ENCODE measurements at regions not wholly inside any gene's neighbourhood (a gene's known extent, or its start where the extent isn't known, plus 50 kb on each side); places are given as distances from the start of the nearest gene placed in this dataset.

DNA sequence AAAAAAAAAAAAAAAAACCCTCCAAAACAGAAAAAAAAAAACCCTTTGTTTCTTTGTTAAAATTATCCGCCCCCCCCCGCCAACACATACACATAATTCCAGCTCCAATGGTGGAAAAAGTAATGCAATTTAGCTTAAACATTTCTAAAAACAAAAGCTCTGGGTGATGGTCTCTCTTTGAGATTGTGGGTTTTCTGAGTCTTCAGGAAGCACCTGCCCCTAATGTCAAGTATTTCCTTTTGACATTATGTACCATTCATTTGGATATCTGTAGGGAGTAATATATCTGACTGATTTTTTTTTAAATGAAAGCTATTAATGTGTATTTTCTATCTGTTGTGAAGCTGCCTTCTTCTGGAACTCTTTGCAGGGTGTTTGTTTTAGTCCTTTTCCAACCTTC lies 389.7 kb downstream of the TAF11L14 start:
- TF ChIP-seq, protein P1, sequence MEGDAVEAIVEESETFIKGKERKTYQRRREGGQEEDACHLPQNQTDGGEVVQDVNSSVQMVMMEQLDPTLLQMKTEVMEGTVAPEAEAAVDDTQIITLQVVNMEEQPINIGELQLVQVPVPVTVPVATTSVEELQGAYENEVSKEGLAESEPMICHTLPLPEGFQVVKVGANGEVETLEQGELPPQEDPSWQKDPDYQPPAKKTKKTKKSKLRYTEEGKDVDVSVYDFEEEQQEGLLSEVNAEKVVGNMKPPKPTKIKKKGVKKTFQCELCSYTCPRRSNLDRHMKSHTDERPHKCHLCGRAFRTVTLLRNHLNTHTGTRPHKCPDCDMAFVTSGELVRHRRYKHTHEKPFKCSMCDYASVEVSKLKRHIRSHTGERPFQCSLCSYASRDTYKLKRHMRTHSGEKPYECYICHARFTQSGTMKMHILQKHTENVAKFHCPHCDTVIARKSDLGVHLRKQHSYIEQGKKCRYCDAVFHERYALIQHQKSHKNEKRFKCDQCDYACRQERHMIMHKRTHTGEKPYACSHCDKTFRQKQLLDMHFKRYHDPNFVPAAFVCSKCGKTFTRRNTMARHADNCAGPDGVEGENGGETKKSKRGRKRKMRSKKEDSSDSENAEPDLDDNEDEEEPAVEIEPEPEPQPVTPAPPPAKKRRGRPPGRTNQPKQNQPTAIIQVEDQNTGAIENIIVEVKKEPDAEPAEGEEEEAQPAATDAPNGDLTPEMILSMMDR (tag by site-specific recombination; IDR thresholded peaks at IDR 0.05) = no peak
- no peak for TF ChIP-seq ZNF510 (tag by site-specific recombination; IDR thresholded peaks at IDR 0.05; ENCODE audit: insufficient replicate concordance)
- TF ChIP-seq, protein P2, sequence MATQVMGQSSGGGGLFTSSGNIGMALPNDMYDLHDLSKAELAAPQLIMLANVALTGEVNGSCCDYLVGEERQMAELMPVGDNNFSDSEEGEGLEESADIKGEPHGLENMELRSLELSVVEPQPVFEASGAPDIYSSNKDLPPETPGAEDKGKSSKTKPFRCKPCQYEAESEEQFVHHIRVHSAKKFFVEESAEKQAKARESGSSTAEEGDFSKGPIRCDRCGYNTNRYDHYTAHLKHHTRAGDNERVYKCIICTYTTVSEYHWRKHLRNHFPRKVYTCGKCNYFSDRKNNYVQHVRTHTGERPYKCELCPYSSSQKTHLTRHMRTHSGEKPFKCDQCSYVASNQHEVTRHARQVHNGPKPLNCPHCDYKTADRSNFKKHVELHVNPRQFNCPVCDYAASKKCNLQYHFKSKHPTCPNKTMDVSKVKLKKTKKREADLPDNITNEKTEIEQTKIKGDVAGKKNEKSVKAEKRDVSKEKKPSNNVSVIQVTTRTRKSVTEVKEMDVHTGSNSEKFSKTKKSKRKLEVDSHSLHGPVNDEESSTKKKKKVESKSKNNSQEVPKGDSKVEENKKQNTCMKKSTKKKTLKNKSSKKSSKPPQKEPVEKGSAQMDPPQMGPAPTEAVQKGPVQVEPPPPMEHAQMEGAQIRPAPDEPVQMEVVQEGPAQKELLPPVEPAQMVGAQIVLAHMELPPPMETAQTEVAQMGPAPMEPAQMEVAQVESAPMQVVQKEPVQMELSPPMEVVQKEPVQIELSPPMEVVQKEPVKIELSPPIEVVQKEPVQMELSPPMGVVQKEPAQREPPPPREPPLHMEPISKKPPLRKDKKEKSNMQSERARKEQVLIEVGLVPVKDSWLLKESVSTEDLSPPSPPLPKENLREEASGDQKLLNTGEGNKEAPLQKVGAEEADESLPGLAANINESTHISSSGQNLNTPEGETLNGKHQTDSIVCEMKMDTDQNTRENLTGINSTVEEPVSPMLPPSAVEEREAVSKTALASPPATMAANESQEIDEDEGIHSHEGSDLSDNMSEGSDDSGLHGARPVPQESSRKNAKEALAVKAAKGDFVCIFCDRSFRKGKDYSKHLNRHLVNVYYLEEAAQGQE (tag by site-specific recombination; IDR thresholded peaks at IDR 0.05) = no peak
- TF ChIP-seq KLF9 (tag by site-specific recombination; IDR thresholded peaks at IDR 0.05; ENCODE audit: low read depth) = no peak
- TF ChIP-seq OSR2 (tag by site-specific recombination; IDR thresholded peaks at IDR 0.05) = no peak
- TF ChIP-seq HOXD13 (CRISPR knock-in tag; IDR thresholded peaks at IDR 0.05; ENCODE audit: borderline replicate concordance) = no peak
- TF ChIP-seq ZNF24 (tag by site-specific recombination; IDR thresholded peaks at IDR 0.05) = no peak
- TF ChIP-seq, protein P3, sequence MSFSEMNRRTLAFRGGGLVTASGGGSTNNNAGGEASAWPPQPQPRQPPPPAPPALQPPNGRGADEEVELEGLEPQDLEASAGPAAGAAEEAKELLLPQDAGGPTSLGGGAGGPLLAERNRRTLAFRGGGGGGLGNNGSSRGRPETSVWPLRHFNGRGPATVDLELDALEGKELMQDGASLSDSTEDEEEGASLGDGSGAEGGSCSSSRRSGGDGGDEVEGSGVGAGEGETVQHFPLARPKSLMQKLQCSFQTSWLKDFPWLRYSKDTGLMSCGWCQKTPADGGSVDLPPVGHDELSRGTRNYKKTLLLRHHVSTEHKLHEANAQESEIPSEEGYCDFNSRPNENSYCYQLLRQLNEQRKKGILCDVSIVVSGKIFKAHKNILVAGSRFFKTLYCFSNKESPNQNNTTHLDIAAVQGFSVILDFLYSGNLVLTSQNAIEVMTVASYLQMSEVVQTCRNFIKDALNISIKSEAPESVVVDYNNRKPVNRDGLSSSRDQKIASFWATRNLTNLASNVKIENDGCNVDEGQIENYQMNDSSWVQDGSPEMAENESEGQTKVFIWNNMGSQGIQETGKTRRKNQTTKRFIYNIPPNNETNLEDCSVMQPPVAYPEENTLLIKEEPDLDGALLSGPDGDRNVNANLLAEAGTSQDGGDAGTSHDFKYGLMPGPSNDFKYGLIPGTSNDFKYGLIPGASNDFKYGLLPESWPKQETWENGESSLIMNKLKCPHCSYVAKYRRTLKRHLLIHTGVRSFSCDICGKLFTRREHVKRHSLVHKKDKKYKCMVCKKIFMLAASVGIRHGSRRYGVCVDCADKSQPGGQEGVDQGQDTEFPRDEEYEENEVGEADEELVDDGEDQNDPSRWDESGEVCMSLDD (tag by site-specific recombination; IDR thresholded peaks at IDR 0.05) = no peak
- no peak for TF ChIP-seq PRDM1 (tag by site-specific recombination; IDR thresholded peaks at IDR 0.05)
- no peak for TF ChIP-seq MYNN (tag by site-specific recombination; IDR thresholded peaks at IDR 0.05; ENCODE audit: borderline replicate concordance)
- TF ChIP-seq, protein P4, sequence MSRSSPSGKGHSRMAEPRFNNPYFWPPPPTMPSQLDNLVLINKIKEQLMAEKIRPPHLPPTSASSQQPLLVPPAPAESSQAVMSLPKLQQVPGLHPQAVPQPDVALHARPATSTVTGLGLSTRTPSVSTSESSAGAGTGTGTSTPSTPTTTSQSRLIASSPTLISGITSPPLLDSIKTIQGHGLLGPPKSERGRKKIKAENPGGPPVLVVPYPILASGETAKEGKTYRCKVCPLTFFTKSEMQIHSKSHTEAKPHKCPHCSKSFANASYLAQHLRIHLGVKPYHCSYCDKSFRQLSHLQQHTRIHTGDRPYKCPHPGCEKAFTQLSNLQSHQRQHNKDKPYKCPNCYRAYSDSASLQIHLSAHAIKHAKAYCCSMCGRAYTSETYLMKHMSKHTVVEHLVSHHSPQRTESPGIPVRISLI (tag by site-specific recombination; IDR thresholded peaks at IDR 0.05) = no peak
- TF ChIP-seq, protein P5, sequence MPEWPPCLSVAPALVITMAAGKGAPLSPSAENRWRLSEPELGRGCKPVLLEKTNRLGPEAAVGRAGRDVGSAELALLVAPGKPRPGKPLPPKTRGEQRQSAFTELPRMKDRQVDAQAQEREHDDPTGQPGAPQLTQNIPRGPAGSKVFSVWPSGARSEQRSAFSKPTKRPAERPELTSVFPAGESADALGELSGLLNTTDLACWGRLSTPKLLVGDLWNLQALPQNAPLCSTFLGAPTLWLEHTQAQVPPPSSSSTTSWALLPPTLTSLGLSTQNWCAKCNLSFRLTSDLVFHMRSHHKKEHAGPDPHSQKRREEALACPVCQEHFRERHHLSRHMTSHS (tag by site-specific recombination; IDR thresholded peaks at IDR 0.05) = no peak

Measured in HEK293 (cell line).